Peyer's patch (tissue), 4 donors: ENCODE measurements at regions not wholly inside any gene's neighbourhood (a gene's known extent, or its start where the extent isn't known, plus 50 kb on each side); places are given as distances from the start of the nearest gene placed in this dataset.
"Not testable (repeated sequence)": the region's sequence is repeated elsewhere in the genome, so short reads cannot be mapped to it uniquely, and the experiment has no call there.

Experiments used
- DNase-seq, 3 donors: peaks; one replicate each; pipeline ENCODE4 v3.0.0-alpha.2; 2017 to 2019
- H3K27ac ChIP-seq, 4 donors: fragments of 200-600 bp; sonication (generic); one replicate each; pipeline ENCODE4 v1.5.1; 2016 to 2019
- H3K27me3 ChIP-seq, 2 donors: fragments of 200-600 bp; sonication (generic); one replicate each; pipeline ENCODE4 v1.5.1; 2019
- H3K36me3 ChIP-seq, 3 donors: fragments of 200-600 bp; sonication (generic); one replicate each; pipeline ENCODE4 v1.5.1; 2016 to 2019
- H3K4me1 ChIP-seq, 4 donors: fragments of 200-600 bp; sonication (generic); one replicate each; pipeline ENCODE4 v1.5.1; 2016 to 2019
- H3K4me3 ChIP-seq, 4 donors: fragments of 200-600 bp; sonication (generic); 1 replicate in 3 of 4; 2 replicates in 1 of 4; pipeline ENCODE4 v1.5.1; 2016 to 2019; ENCODE audit warnings: mild to moderate bottlenecking in 1 of 4
- H3K9me3 ChIP-seq, 4 donors: fragments of 200-600 bp; sonication (generic); one replicate each; pipeline ENCODE4 v1.5.1; 2016 to 2019; ENCODE audit warnings: mild to moderate bottlenecking in 1 of 4
- CTCF ChIP-seq, 6 experiments: fragments of 450-650 bp in 4 of 6; fragments of 200-600 bp in 2 of 6; sonication (generic) in 1 of 6; IDR thresholded peaks; one replicate each; pipeline ENCODE4 v1.5.1; 2017 to 2019; ENCODE audit warnings: antibody characterized with exemption in 6 of 6, mild to moderate bottlenecking in 3 of 6, moderate library complexity in 1 of 6
- POLR2A ChIP-seq, 2 donors: fragments of 450-650 bp; IDR thresholded peaks; one replicate each; pipeline ENCODE4 v1.5.1; 2017; ENCODE audit warnings: antibody characterized with exemption in 2 of 2, mild to moderate bottlenecking in 2 of 2, moderate library complexity in 2 of 2

DNA sequence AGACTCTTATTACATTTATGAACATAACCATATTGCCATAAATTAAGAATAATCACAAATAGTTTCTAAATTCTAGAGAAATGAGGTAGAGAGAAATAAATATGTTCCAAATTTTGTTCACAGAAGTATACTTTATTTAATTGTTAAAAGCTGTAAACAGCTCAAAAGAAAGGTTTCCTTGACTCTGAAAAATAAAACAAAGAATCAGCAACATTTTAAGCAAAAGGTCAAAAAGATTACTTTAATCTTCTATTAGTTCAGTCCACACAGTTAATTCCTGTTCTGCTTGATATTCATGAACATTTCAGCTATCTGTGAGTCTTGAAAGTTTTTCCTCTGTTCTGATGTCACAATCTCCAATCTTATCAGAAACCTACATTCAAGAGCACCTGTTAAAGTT lies 197.9 kb downstream of the GJA1 start:
- H3K4me1 ChIP-seq = no peaks in the 10 kb centered on the region
- H3K9me3 ChIP-seq = peaks cover 0 to 3% (median 0%) of the 10 kb centered on the region in 4 donors
- H3K4me3 ChIP-seq = no peak overlapping the region
- TF ChIP-seq CTCF (IDR thresholded peaks at IDR 0.05) = no peak
- TF ChIP-seq POLR2A (IDR thresholded peaks at IDR 0.05) = no peak
- H3K27me3 ChIP-seq = no peaks in the 10 kb centered on the region
- H3K27ac ChIP-seq = no peak overlapping the region
- no peak for DNase-seq
- no peaks in the 10 kb centered on the region for H3K36me3 ChIP-seq

GRCh38 chr6:121634586-121634985 lies 199.1 kb downstream of the GJA1 start:
- H3K27ac ChIP-seq, DNase-seq, H3K36me3 ChIP-seq, H3K4me1 ChIP-seq, H3K27me3 ChIP-seq, H3K4me3 ChIP-seq, H3K9me3 ChIP-seq: not testable (repeated sequence)

GRCh38 chr6:121635355-121635754 lies 199.9 kb downstream of the GJA1 start:
- no peak for DNase-seq

GRCh38 chr6:121636217-121636616 lies 200.8 kb downstream of the GJA1 start:
- DNase-seq, H3K9me3 ChIP-seq, H3K27me3 ChIP-seq, H3K36me3 ChIP-seq, H3K4me3 ChIP-seq, H3K4me1 ChIP-seq, H3K27ac ChIP-seq: not testable (repeated sequence)

More at GRCh38 chr6:121635355-121635754, 199.9 kb downstream of the GJA1 start:
- Histone ChIP-seq H3K9me3 (peaks cover 0 to 3% (median 0%) of the 10 kb centered on the region in 4 donors), H3K27me3 (no peaks in the 10 kb centered on the region), H3K27ac (no peak overlapping the region), H3K36me3 (no peaks in the 10 kb centered on the region), H3K4me3 (no peak overlapping the region), H3K4me1 (no peaks in the 10 kb centered on the region)
- TF ChIP-seq POLR2A (IDR thresholded peaks at IDR 0.05) = no peak

- peaks cover 0 to 3% (median 0%) of the 10 kb centered on the region in 4 donors for H3K9me3 ChIP-seq
- no peak overlapping the region for H3K27ac ChIP-seq
- H3K36me3 ChIP-seq = no peaks in the 10 kb centered on the region
- no peaks in the 10 kb centered on the region for H3K4me1 ChIP-seq
- H3K27me3 ChIP-seq = no peaks in the 10 kb centered on the region
- no peak overlapping the region for H3K4me3 ChIP-seq
- DNase-seq = no peak
- TF ChIP-seq POLR2A (IDR thresholded peaks at IDR 0.05) = no peak
- TF ChIP-seq CTCF (IDR thresholded peaks at IDR 0.05) = no peak
These were observed 203.6 kb downstream of the GJA1 start for GRCh38 chr6:121639021-121639420.

GRCh38 chr6:121641158-121641557 lies 205.7 kb downstream of the GJA1 start:
- no peak for DNase-seq
- Histone ChIP-seq H3K36me3 (no peaks in the 10 kb centered on the region), H3K4me3 (no peak overlapping the region), H3K27me3 (no peaks in the 10 kb centered on the region), H3K27ac (no peak overlapping the region), H3K4me1 (no peaks in the 10 kb centered on the region), H3K9me3 (peaks cover 0 to under 1% (median 0%) of the 10 kb centered on the region in 4 donors)
- TF ChIP-seq CTCF (IDR thresholded peaks at IDR 0.05) = no peak
- TF ChIP-seq POLR2A (IDR thresholded peaks at IDR 0.05) = no peak

DNA sequence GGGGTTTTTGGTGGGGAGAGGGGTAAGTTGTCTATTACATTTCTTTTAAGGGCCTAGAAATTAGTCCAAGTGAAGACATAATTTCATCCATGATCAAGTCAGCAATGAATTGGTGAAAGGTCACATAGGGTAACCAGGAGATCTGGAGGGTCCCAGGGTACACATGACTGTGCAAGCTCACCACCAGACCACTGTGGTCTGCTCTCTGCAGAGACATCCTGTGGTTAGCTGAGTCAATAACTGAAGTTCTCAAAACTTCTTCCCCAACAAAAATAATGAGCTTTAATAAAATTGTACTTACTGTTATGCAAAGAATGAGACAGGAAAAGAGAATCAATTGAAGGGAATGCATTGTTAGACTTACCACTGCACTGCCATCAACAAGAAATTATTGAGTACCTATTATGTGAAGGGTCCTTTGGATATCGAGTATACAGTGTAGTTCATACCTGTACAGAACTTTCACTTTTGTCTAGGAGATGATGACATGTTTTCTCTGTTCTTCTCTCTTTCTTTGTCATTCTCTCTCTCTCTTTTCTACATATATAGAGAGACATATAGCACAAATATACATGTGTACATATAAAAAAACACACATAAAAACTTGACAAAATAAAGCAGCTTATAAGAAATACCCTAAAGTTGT lies 209.8 kb downstream of the GJA1 start:
- Histone ChIP-seq H3K27ac (no peak overlapping the region), H3K4me1 (no peaks in the 10 kb centered on the region), H3K36me3 (no peaks in the 10 kb centered on the region), H3K27me3 (no peaks in the 10 kb centered on the region), H3K9me3 (no peaks in the 10 kb centered on the region), H3K4me3 (no peak overlapping the region)
- no peak for TF ChIP-seq CTCF (IDR thresholded peaks at IDR 0.05)
- no peak for TF ChIP-seq POLR2A (IDR thresholded peaks at IDR 0.05)
- no peak for DNase-seq
